CD14-positive monocyte (primary cell): ENCODE measurements at regions not wholly inside any gene's neighbourhood (a gene's known extent, or its start where the extent isn't known, plus 50 kb on each side); places are given as distances from the start of the nearest gene placed in this dataset.
"Not testable (repeated sequence)": the region's sequence is repeated elsewhere in the genome, so short reads cannot be mapped to it uniquely, and the experiment has no call there.

Experiments
- DNase-seq, 3 donors: peaks; one replicate each; pipeline ENCODE4 v3.0.0-alpha.2; 2011 to 2022
- H2AFZ ChIP-seq: 2 replicates; pipeline ENCODE4 v1.6.0; 2012; ENCODE audit warnings: mild to moderate bottlenecking, low read depth, low read length, inconsistent platforms; ENCODE audit not compliant: insufficient read depth, poor library complexity, severe bottlenecking
- H3K27ac ChIP-seq, 2 donors: 1 replicate in 1 of 2; 2 replicates in 1 of 2; pipeline ENCODE4 v1.5.1; 2012 to 2013; ENCODE audit warnings: low read length in 2 of 2, control low read depth in 1 of 2, inconsistent platforms in 1 of 2, low read depth in 1 of 2, mild to moderate bottlenecking in 1 of 2
- H3K27me3 ChIP-seq, 2 donors: one replicate each; pipeline versions ENCODE4 v1.6.0 to v1.6.1; 2011 to 2013; ENCODE audit warnings: low read length in 2 of 2; ENCODE audit not compliant: control insufficient read depth in 2 of 2, insufficient read depth in 2 of 2
- H3K36me3 ChIP-seq, 2 donors: replicated peaks in 1 of 2; 1 replicate in 1 of 2; 2 replicates in 1 of 2; pipeline versions ENCODE4 v1.5.1 to v1.6.1; 2012 to 2013; ENCODE audit warnings: low read length in 2 of 2, control low read depth in 1 of 2, inconsistent platforms in 1 of 2, mild to moderate bottlenecking in 1 of 2; ENCODE audit not compliant: insufficient read depth in 2 of 2, control insufficient read depth in 1 of 2
- H3K4me1 ChIP-seq, 2 donors: 1 replicate in 1 of 2; 2 replicates in 1 of 2; pipeline versions ENCODE4 v1.5.1 to v1.6.1; 2012 to 2013; ENCODE audit warnings: low read length in 2 of 2, control low read depth in 1 of 2, inconsistent platforms in 1 of 2, mild to moderate bottlenecking in 1 of 2, moderate library complexity in 1 of 2; ENCODE audit not compliant: insufficient read depth in 2 of 2, control insufficient read depth in 1 of 2
- H3K4me2 ChIP-seq: replicated peaks from 2 replicates; pipeline ENCODE3; 2012; ENCODE audit warnings: low read length, moderate library complexity, mild to moderate bottlenecking; ENCODE audit not compliant: poor library complexity, severe bottlenecking; ENCODE audit errors: extremely low read depth
- H3K4me3 ChIP-seq, 3 experiments: fragments of 200-600 bp in 1 of 3; sonication (generic) in 1 of 3; replicated peaks in 1 of 3; 1 replicate in 2 of 3; 2 replicates in 1 of 3; pipeline ENCODE4 v1.5.1; 2011 to 2013; ENCODE audit warnings: low read length in 3 of 3, mild to moderate bottlenecking in 3 of 3, control low read depth in 2 of 3, low read depth in 2 of 3, inconsistent platforms in 1 of 3, moderate library complexity in 1 of 3
- H3K79me2 ChIP-seq: 2 replicates; pipeline ENCODE4 v1.6.0; 2012; ENCODE audit warnings: mild to moderate bottlenecking, control low read depth, inconsistent platforms, low read length, moderate library complexity; ENCODE audit not compliant: insufficient read depth
- H3K9ac ChIP-seq: 2 replicates; pipeline ENCODE4 v1.6.0; 2017; ENCODE audit warnings: low read length, mild to moderate bottlenecking; ENCODE audit not compliant: insufficient read depth, poor library complexity, severe bottlenecking
- H3K9me3 ChIP-seq, 2 donors: replicated peaks in 1 of 2; 1 replicate in 1 of 2; 2 replicates in 1 of 2; pipeline versions ENCODE4 v1.5.1 to v1.6.1; 2012 to 2013; ENCODE audit warnings: low read length in 2 of 2, control low read depth in 1 of 2; ENCODE audit not compliant: control insufficient read depth in 1 of 2, insufficient read depth in 1 of 2
- H4K20me1 ChIP-seq: 2 replicates; pipeline ENCODE4 v1.6.0; 2012; ENCODE audit warnings: mild to moderate bottlenecking, low read length, control low read depth, moderate library complexity; ENCODE audit not compliant: insufficient read depth
- H3K27ac Mint-ChIP-seq, 7 donors: one replicate each; pipeline ENCODE4 v1.8.0; 2020; ENCODE audit warnings: mild to moderate bottlenecking in 7 of 7, mixed read lengths in 7 of 7, moderate library complexity in 6 of 7, inconsistent platforms in 2 of 7
- H3K27me3 Mint-ChIP-seq, 3 donors: one replicate each; pipeline ENCODE4 v1.8.0; 2021 to 2022; ENCODE audit warnings: low read depth in 3 of 3, mild to moderate bottlenecking in 3 of 3, mixed read lengths in 3 of 3, moderate library complexity in 3 of 3, inconsistent platforms in 1 of 3
- H3K36me3 Mint-ChIP-seq, 2 donors: one replicate each; pipeline ENCODE4 v1.8.0; 2020; ENCODE audit warnings: mixed read lengths in 2 of 2, inconsistent platforms in 1 of 2, mild to moderate bottlenecking in 1 of 2
- H3K4me1 Mint-ChIP-seq: one replicate; pipeline ENCODE4 v1.8.0; 2020; ENCODE audit warnings: mild to moderate bottlenecking, mixed read lengths
- H3K4me3 Mint-ChIP-seq, 2 donors: one replicate each; pipeline ENCODE4 v1.8.0; 2020; ENCODE audit warnings: mild to moderate bottlenecking in 2 of 2, mixed read lengths in 2 of 2, moderate library complexity in 1 of 2
- H3K9me3 Mint-ChIP-seq, 7 donors: one replicate each; pipeline ENCODE4 v1.8.0; 2020 to 2022; ENCODE audit warnings: mixed read lengths in 7 of 7, mild to moderate bottlenecking in 6 of 7, moderate library complexity in 6 of 7, inconsistent platforms in 2 of 7
- CTCF ChIP-seq: fragments of 200-600 bp; IDR thresholded peaks from one replicate; pipeline ENCODE4 v1.8.0; 2022; ENCODE audit warnings: antibody characterized with exemption, mild to moderate bottlenecking
- WGBS: methylation state at CpG from one replicate; pipeline ENCODE4 v1.1.5; 2013; ENCODE audit warnings: missing lambda C conversion rate; ENCODE audit not compliant: insufficient coverage; 5-methylcytosine and 5-hydroxymethylcytosine counted together
- intact Hi-C, 2 donors: fragments of 100-400 bp; cut with micrococcal nuclease; formaldehyde crosslinking; loops; one replicate each; pipeline versions ENCODE4 v1.15.0 to v1.15.1; 2023

GRCh38 chr14:106083082-106083481 is 556.7 kb downstream of the TMEM121 start:
- intact Hi-C loops = no loop called here
- Mint-ChIP-seq H3K27me3 (no peaks in the 10 kb centered on the region), H3K36me3 (no peaks in the 10 kb centered on the region), H3K27ac (no peak overlapping the region), H3K4me3 (no peak overlapping the region), H3K9me3 (no peaks in the 10 kb centered on the region), H3K4me1 (no peaks in the 10 kb centered on the region)
- no peak overlapping the region for H3K27ac ChIP-seq
- no peak overlapping the region for H3K9ac ChIP-seq
- no peaks in the 10 kb centered on the region for H3K79me2 ChIP-seq
- H3K4me3 ChIP-seq = no peak overlapping the region
- no peak overlapping the region for H3K4me2 ChIP-seq
- H3K27me3 ChIP-seq = no peaks in the 10 kb centered on the region
- H3K36me3 ChIP-seq = no peaks in the 10 kb centered on the region
- no peaks in the 10 kb centered on the region for H3K9me3 ChIP-seq
- no peak for TF ChIP-seq CTCF
- H4K20me1 ChIP-seq = no peaks in the 10 kb centered on the region
- H2AFZ ChIP-seq = no peak overlapping the region
- WGBS = no CpG with 5 or more reads among the region's 2 CpGs
- no peaks in the 10 kb centered on the region for H3K4me1 ChIP-seq
- no peak for DNase-seq

DNA sequence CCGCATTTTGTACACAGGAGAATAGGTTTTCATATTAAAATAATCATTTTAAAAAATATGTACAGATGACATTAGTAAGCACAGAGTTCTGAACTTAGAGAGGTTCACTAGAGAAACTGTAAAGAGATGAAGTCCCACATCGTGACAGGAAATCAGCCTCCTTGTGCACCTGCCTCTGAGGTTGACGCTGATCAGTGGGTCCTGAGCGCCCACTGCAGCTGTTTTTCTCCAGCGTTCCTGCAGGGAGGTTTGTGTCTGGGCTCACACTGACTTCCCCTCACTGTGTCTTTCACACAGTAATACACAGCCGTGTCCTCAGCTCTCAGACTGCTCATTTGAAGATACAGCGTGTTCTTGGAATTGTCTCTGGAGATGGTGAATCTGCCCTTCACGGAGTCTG is 561.5 kb downstream of the TMEM121 start:
- intact Hi-C loops = no loop called here

DNA sequence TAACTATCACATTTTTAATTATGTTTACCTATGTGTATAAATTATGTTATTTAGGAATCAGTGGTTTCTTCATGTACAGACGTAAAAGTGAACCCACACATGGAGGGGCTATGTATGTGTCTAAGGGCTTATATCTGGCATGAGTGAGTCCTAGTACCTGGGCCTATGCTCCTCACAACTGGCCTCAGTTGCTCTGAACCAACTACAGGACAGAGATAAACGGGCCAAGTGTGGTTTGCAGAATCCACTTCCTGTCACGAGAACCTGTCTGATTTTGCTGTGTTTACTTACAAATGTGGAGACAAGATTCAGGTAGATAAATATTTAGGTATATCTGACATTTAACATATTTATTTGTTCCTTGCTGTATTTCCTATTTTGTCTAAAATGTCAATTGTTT is 562.5 kb downstream of the TMEM121 start:
- intact Hi-C loops, H3K79me2 ChIP-seq, H3K9me3 Mint-ChIP-seq, H3K36me3 Mint-ChIP-seq, H3K27ac ChIP-seq, H3K27me3 Mint-ChIP-seq, H3K4me2 ChIP-seq, H3K4me3 Mint-ChIP-seq, H2AFZ ChIP-seq, H3K9ac ChIP-seq, H3K4me1 ChIP-seq, H4K20me1 ChIP-seq, H3K4me1 Mint-ChIP-seq, H3K9me3 ChIP-seq, DNase-seq, H3K36me3 ChIP-seq, H3K27ac Mint-ChIP-seq, H3K27me3 ChIP-seq, H3K4me3 ChIP-seq: not testable (repeated sequence)
- WGBS = no CpG with 5 or more reads among the region's 3 CpGs

More for the DNA sequence above, 561.5 kb downstream of the TMEM121 start:
- Histone ChIP-seq H3K36me3 (no peaks in the 10 kb centered on the region), H3K9ac (no peak overlapping the region), H3K9me3 (no peaks in the 10 kb centered on the region), H3K4me2 (no peak overlapping the region), H3K27me3 (no peaks in the 10 kb centered on the region), H3K27ac (no peak overlapping the region), H4K20me1 (no peaks in the 10 kb centered on the region), H3K4me3 (no peak overlapping the region), H3K4me1 (no peaks in the 10 kb centered on the region), H3K79me2 (no peaks in the 10 kb centered on the region), H2AFZ (no peak overlapping the region)
- TF ChIP-seq CTCF = no peak
- H3K36me3 Mint-ChIP-seq = no peaks in the 10 kb centered on the region
- no peaks in the 10 kb centered on the region for H3K4me1 Mint-ChIP-seq
- WGBS = no CpG with 5 or more reads among the region's 8 CpGs
- H3K9me3 Mint-ChIP-seq = no peaks in the 10 kb centered on the region
- no peak overlapping the region for H3K4me3 Mint-ChIP-seq
- DNase-seq = no peak
- H3K27me3 Mint-ChIP-seq = peaks cover 0 to 1% (median 0%) of the 10 kb centered on the region in 3 donors
- no peak overlapping the region for H3K27ac Mint-ChIP-seq
